Liver (tissue), 8 donors: ENCODE measurements at regions not wholly inside any gene's neighbourhood (a gene's known extent, or its start where the extent isn't known, plus 50 kb on each side); places are given as distances from the start of the nearest gene placed in this dataset.

Source experiments
- DNase-seq: peaks from one replicate; pipeline ENCODE4 v3.0.0-alpha.2; 2017; ENCODE audit warnings: low spot score
- H3K27ac ChIP-seq, 2 donors: one replicate each; pipeline ENCODE4 v1.7.0; 2013; ENCODE audit warnings: inconsistent platforms in 2 of 2, low read length in 2 of 2, control low read depth in 1 of 2, low read depth in 1 of 2, mild to moderate bottlenecking in 1 of 2
- H3K27me3 ChIP-seq, 4 donors: one replicate each; pipeline versions ENCODE4 v1.6.1 to v1.7.0; 2013; ENCODE audit warnings: low read length in 3 of 4, inconsistent platforms in 1 of 4, mild to moderate bottlenecking in 1 of 4, moderate library complexity in 1 of 4; ENCODE audit not compliant: control insufficient read depth in 4 of 4, insufficient read depth in 4 of 4
- H3K36me3 ChIP-seq, 4 donors: one replicate each; pipeline versions ENCODE4 v1.6.1 to v1.7.0; 2013; ENCODE audit warnings: low read length in 3 of 4, mild to moderate bottlenecking in 3 of 4, low read depth in 1 of 4, moderate library complexity in 1 of 4; ENCODE audit not compliant: control insufficient read depth in 4 of 4, insufficient read depth in 3 of 4
- H3K4me1 ChIP-seq, 4 donors: one replicate each; pipeline versions ENCODE4 v1.6.1 to v1.7.0; 2013; ENCODE audit warnings: low read length in 3 of 4, mild to moderate bottlenecking in 3 of 4, moderate library complexity in 1 of 4; ENCODE audit not compliant: control insufficient read depth in 4 of 4, insufficient read depth in 4 of 4
- H3K4me3 ChIP-seq, 3 donors: one replicate each; pipeline versions ENCODE4 v1.6.1 to v1.7.0; 2013; ENCODE audit warnings: low read length in 3 of 3, control low read depth in 1 of 3, low read depth in 1 of 3, mild to moderate bottlenecking in 1 of 3
- H3K9ac ChIP-seq, 2 donors: one replicate each; pipeline ENCODE4 v1.7.0; 2013; ENCODE audit warnings: low read length in 2 of 2, mild to moderate bottlenecking in 2 of 2, moderate library complexity in 2 of 2, control low read depth in 1 of 2, low read depth in 1 of 2
- H3K9me3 ChIP-seq, 4 donors: one replicate each; pipeline versions ENCODE4 v1.6.1 to v1.7.0; 2013; ENCODE audit warnings: low read length in 3 of 4; ENCODE audit not compliant: control insufficient read depth in 4 of 4
- EGR1 ChIP-seq, 2 donors: IDR thresholded peaks; 2 replicates each; pipeline ENCODE4 v1.6.1; 2016 to 2018; ENCODE audit warnings: antibody characterized with exemption in 2 of 2, low read depth in 2 of 2
- FOXA1 ChIP-seq: IDR thresholded peaks from 2 replicates; pipeline ENCODE4 v1.6.1; 2016; ENCODE audit warnings: antibody characterized with exemption
- FOXA2 ChIP-seq: IDR thresholded peaks from 2 replicates; pipeline ENCODE4 v1.6.1; 2016; ENCODE audit warnings: antibody characterized with exemption
- GABPA ChIP-seq, 2 donors: IDR thresholded peaks in 1 of 2; conservative IDR thresholded peaks in 1 of 2; 2 replicates each; pipeline ENCODE4 v1.6.1; 2016; ENCODE audit warnings: antibody characterized with exemption in 2 of 2, mild to moderate bottlenecking in 1 of 2, moderate library complexity in 1 of 2
- HNF4A ChIP-seq, 2 donors: conservative IDR thresholded peaks; 2 replicates each; pipeline ENCODE4 v1.6.1; 2016; ENCODE audit warnings: antibody characterized with exemption in 2 of 2, mild to moderate bottlenecking in 2 of 2
- HNF4G ChIP-seq: IDR thresholded peaks from 2 replicates; pipeline ENCODE4 v1.6.1; 2016; ENCODE audit warnings: antibody characterized with exemption
- NR2F2 ChIP-seq: IDR thresholded peaks from 2 replicates; pipeline ENCODE4 v1.6.1; 2016; ENCODE audit warnings: antibody characterized with exemption
- RAD21 ChIP-seq, 2 donors: IDR thresholded peaks; 2 replicates each; pipeline ENCODE4 v1.6.1; 2016; ENCODE audit warnings: antibody characterized with exemption in 2 of 2, mild to moderate bottlenecking in 2 of 2
- RXRA ChIP-seq, 2 donors: IDR thresholded peaks; 2 replicates each; pipeline ENCODE4 v1.6.1; 2017 to 2018; ENCODE audit warnings: antibody characterized with exemption in 2 of 2, mild to moderate bottlenecking in 1 of 2
- SP1 ChIP-seq: IDR thresholded peaks from 2 replicates; pipeline ENCODE4 v1.6.1; 2018; ENCODE audit warnings: antibody characterized with exemption, mild to moderate bottlenecking
- TAF1 ChIP-seq: conservative IDR thresholded peaks from 2 replicates; pipeline ENCODE4 v1.6.1; 2016; ENCODE audit warnings: antibody characterized with exemption, mild to moderate bottlenecking
- YY1 ChIP-seq: IDR thresholded peaks from 2 replicates; pipeline ENCODE4 v1.6.1; 2016; ENCODE audit warnings: antibody characterized with exemption, mild to moderate bottlenecking
- WGBS: extraction: QIAGEN DNeasy Blood & Tissue Kit; methylation state at CpG from one replicate; pipeline ENCODE4 v1.1.7; 2013; 5-methylcytosine and 5-hydroxymethylcytosine counted together
- TF ChIP-seq, protein P1 (sequence below): IDR thresholded peaks from 2 replicates; pipeline ENCODE4 v1.6.1; 2016; ENCODE audit warnings: antibody characterized with exemption, mild to moderate bottlenecking
- TF ChIP-seq, protein P2 (sequence below): IDR thresholded peaks from 2 replicates; pipeline ENCODE4 v1.6.1; 2016; ENCODE audit warnings: antibody characterized with exemption
- TF ChIP-seq, protein P3 (sequence below): IDR thresholded peaks from 2 replicates; pipeline ENCODE4 v1.6.1; 2016; ENCODE audit warnings: antibody characterized with exemption
- TF ChIP-seq, protein P4 (sequence below): fragments of 150-350 bp; IDR thresholded peaks from 2 replicates; pipeline ENCODE4 v1.5.1; 2017; ENCODE audit warnings: improper control_type of control experiment, low read depth, low read length; ENCODE audit not compliant: missing input control
- donor health status: healthy.
- donor health status: healthy.
- donor health status: healthy.
- donor health status: healthy.
- donor health status: healthy.

DNA sequence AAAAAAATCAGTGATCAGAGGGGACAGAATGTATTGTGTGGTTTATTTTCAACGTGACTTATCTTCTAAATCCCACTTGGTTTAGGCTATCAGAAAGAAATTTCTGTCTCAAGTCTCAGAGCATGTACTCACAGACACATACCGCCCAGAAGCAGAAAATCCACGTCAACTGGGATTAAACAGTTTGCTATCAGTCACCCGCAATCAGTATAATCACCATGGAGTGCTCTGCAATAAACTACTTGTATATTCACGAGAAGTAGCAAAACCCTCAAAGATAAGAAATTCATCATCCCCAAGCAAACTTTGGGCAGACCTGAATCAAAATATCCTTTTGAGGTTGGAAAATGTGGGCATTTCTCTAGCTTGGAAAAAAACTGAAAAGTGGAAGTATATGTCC is 259.1 kb downstream of the FGFR2 start (continued):
- TF ChIP-seq, protein P1, sequence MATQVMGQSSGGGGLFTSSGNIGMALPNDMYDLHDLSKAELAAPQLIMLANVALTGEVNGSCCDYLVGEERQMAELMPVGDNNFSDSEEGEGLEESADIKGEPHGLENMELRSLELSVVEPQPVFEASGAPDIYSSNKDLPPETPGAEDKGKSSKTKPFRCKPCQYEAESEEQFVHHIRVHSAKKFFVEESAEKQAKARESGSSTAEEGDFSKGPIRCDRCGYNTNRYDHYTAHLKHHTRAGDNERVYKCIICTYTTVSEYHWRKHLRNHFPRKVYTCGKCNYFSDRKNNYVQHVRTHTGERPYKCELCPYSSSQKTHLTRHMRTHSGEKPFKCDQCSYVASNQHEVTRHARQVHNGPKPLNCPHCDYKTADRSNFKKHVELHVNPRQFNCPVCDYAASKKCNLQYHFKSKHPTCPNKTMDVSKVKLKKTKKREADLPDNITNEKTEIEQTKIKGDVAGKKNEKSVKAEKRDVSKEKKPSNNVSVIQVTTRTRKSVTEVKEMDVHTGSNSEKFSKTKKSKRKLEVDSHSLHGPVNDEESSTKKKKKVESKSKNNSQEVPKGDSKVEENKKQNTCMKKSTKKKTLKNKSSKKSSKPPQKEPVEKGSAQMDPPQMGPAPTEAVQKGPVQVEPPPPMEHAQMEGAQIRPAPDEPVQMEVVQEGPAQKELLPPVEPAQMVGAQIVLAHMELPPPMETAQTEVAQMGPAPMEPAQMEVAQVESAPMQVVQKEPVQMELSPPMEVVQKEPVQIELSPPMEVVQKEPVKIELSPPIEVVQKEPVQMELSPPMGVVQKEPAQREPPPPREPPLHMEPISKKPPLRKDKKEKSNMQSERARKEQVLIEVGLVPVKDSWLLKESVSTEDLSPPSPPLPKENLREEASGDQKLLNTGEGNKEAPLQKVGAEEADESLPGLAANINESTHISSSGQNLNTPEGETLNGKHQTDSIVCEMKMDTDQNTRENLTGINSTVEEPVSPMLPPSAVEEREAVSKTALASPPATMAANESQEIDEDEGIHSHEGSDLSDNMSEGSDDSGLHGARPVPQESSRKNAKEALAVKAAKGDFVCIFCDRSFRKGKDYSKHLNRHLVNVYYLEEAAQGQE, result no peak
- TF ChIP-seq FOXA1 (no peak), RAD21 (IDR thresholded peaks at IDR 0.05) (no peak), HNF4G (no peak), TAF1 (no peak)
- TF ChIP-seq, protein P2, sequence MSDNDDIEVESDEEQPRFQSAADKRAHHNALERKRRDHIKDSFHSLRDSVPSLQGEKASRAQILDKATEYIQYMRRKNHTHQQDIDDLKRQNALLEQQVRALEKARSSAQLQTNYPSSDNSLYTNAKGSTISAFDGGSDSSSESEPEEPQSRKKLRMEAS, result no peak

DNA sequence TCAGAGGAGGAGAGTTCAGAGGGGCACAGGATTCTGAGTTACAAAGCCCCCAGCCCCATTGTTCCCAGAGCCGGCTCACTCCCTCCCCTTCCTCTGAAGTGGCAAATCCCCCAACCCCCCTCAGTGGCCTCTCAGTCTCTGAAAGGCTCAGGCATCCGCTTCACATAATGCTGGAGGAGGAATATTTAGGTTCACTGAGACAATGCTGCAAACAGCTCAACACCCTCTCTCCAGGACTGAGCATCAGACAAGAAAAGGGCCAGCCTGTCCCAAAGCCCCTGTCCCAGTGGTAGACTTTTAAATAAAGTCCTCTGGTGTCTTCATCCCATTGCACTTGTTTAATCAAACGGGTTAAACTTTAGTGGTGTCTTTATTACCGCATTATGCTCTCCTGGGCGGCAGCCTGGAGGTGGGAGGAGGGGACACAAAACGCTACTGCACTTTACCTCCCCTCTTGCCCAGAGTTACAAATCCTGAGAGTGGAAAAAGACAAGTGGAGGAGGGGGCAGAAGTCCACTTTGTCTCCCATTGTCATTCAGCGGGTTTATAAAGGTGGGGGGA is 257.9 kb downstream of the FGFR2 start:
- no peaks in the 10 kb centered on the region for H3K4me1 ChIP-seq
- WGBS, result 41% methylated on average over 7 of the region's 7 CpGs
- TF ChIP-seq, protein P3, sequence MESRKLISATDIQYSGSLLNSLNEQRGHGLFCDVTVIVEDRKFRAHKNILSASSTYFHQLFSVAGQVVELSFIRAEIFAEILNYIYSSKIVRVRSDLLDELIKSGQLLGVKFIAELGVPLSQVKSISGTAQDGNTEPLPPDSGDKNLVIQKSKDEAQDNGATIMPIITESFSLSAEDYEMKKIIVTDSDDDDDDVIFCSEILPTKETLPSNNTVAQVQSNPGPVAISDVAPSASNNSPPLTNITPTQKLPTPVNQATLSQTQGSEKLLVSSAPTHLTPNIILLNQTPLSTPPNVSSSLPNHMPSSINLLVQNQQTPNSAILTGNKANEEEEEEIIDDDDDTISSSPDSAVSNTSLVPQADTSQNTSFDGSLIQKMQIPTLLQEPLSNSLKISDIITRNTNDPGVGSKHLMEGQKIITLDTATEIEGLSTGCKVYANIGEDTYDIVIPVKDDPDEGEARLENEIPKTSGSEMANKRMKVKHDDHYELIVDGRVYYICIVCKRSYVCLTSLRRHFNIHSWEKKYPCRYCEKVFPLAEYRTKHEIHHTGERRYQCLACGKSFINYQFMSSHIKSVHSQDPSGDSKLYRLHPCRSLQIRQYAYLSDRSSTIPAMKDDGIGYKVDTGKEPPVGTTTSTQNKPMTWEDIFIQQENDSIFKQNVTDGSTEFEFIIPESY, result no peak
- TF ChIP-seq HNF4A (conservative IDR thresholded peaks at IDR 0.05), result no peak
- no peak for TF ChIP-seq SP1
- TF ChIP-seq, protein P4, sequence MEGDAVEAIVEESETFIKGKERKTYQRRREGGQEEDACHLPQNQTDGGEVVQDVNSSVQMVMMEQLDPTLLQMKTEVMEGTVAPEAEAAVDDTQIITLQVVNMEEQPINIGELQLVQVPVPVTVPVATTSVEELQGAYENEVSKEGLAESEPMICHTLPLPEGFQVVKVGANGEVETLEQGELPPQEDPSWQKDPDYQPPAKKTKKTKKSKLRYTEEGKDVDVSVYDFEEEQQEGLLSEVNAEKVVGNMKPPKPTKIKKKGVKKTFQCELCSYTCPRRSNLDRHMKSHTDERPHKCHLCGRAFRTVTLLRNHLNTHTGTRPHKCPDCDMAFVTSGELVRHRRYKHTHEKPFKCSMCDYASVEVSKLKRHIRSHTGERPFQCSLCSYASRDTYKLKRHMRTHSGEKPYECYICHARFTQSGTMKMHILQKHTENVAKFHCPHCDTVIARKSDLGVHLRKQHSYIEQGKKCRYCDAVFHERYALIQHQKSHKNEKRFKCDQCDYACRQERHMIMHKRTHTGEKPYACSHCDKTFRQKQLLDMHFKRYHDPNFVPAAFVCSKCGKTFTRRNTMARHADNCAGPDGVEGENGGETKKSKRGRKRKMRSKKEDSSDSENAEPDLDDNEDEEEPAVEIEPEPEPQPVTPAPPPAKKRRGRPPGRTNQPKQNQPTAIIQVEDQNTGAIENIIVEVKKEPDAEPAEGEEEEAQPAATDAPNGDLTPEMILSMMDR, result no peak
- no peak for TF ChIP-seq YY1
- no peaks in the 10 kb centered on the region for H3K36me3 ChIP-seq
- H3K27ac ChIP-seq, result no peak overlapping the region
- H3K27me3 ChIP-seq, result no peaks in the 10 kb centered on the region
- H3K4me3 ChIP-seq, result no peak overlapping the region
- no peak overlapping the region for H3K9ac ChIP-seq
- no peaks in the 10 kb centered on the region for H3K9me3 ChIP-seq
- DNase-seq, result no peak

DNA sequence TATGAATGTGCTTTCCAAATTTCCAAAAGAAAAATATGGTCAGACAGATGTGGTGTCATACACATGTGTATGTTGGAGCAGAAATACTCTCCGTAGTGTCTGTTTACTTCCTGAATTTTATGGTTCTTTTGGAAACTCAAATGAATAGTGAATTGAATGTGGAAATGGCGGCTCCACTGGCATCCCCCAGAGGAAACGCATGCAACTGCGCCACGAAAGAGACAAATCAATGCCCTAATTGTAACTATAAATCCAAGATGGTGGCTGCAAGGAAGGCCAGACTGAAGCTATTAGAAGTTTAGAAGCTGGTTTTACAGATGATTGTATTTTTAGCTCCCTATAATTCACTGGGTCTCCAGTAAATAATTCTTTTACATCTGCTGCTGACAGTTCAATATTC is 246.7 kb downstream of the FGFR2 start:
- DNase-seq, result no peak
- H3K4me3 ChIP-seq, result no peak overlapping the region
- H3K36me3 ChIP-seq, result no peaks in the 10 kb centered on the region
- no peak overlapping the region for H3K27ac ChIP-seq
- WGBS, result 94% methylated on average over 5 of the region's 5 CpGs
- H3K9me3 ChIP-seq, result no peaks in the 10 kb centered on the region
- no peak overlapping the region for H3K9ac ChIP-seq
- TF ChIP-seq NR2F2 (no peak), RAD21 (IDR thresholded peaks at IDR 0.05) (no peak), SP1 (no peak), FOXA2 (no peak), RXRA (IDR thresholded peaks at IDR 0.05) (no peak), EGR1 (IDR thresholded peaks at IDR 0.05; ENCODE audit: low read depth in 2 of 2) (no peak), GABPA (IDR thresholded peaks at IDR 0.05 in 1 of 2, conservative IDR thresholded peaks at IDR 0.05 in 1 of 2) (no peak)
- TF ChIP-seq, protein P2, result no peak
- no peaks in the 10 kb centered on the region for H3K4me1 ChIP-seq
- no peaks in the 10 kb centered on the region for H3K27me3 ChIP-seq
